HK-2 (cell line): ENCODE measurements at regions not wholly inside any gene's neighbourhood (a gene's known extent, or its start where the extent isn't known, plus 50 kb on each side); places are given as distances from the start of the nearest gene placed in this dataset.
"Not testable (repeated sequence)": the region's sequence is repeated elsewhere in the genome, so short reads cannot be mapped to it uniquely, and the experiment has no call there.

Experiments used
- DNase-seq: peaks from one replicate; pipeline ENCODE4 v3.0.0-alpha.2; 2018; ENCODE audit not compliant: unreplicated experiment

DNA sequence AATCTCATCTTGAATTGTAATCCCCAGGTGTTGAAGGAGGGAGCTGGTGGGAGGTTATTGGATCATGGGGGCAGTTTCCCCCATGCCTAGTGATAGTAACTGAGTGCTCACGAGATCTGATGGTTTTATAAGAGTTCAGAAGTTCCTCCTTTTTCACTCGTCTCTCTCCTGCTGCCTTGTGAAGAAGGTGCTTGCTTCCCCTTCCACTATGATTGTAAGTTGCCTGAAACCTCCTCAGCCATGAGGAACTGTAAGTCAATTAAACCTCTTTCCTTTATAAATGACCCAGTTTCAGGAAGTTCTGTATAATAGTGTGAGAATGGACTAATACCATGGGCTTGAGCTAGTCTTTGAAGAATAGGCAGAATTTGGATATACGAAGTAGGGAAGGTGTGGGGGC is 113.9 kb downstream of the RIN2 start:
- no peak for DNase-seq

DNA sequence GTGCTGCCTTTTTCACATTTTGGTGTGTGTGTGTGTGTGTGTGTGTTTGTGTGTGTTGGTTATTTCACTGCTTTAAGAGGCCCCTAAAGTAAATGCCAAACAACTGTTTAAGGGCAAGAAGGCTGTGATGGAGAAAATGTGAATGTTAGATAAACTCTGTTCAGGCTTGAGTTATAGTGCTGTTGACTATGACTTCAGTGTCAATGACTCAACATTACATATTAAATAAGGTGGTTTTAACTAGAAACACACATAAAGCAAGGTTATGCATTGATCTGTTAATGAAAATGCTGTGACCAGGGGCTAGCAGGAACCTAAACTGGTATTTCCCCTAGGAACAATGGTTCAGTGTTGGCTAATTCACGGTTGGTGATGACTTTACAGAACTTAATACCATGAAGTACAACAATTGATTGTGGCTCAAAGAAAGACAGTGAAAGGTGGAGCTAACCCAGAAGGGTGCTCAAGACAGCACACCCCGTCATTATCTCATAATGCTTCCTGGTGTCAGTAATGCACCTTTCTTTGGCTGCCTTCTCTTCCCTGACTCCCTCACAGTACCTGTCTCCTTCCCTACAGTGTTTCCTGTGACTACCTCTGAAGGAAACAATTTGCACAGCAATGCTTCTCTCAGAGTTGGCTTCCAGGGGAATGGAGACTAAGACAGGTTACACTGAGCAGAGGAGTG is 116.1 kb downstream of the RIN2 start:
- DNase-seq, result no peak

DNA sequence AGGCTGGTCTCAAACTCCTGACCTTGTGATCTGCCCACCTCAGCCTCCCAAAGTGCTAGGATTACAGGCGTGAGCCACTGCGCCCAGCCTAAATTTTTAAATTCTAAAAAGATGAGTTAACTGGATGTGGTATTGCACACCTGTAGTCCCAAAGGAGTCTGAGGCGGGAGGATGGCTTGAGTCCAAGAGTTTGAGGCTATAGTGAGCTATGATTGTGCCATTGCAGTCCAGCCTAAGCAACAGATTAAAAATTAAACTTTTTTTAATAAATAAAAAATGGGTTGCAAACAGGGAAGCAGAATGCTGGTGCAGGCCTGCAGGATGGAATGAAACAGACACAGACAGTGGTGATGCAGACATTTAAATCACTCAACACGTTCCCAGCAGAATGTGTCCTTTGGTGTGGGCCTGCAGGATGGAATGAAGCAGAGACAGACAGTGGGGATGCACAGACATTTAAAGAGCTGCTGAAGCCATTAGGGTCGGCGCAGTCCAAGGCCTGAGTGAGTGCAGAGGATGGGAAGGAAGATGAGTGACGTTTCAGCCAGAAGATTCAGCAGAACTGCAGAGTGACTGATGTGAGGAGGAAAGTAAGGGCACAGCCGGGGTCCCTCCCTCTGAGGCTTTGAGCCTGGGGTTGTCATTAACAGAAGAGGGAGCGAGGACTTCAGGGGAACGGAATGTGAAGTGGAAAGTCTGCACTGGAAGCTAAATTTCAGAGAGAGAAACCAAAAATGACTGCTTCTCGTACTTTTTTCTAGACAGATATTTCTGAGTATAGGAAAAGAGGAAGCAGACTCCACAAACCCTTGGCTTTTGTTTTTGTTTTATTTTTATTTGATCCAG is 117.5 kb downstream of the RIN2 start:
- no peak for DNase-seq

DNA sequence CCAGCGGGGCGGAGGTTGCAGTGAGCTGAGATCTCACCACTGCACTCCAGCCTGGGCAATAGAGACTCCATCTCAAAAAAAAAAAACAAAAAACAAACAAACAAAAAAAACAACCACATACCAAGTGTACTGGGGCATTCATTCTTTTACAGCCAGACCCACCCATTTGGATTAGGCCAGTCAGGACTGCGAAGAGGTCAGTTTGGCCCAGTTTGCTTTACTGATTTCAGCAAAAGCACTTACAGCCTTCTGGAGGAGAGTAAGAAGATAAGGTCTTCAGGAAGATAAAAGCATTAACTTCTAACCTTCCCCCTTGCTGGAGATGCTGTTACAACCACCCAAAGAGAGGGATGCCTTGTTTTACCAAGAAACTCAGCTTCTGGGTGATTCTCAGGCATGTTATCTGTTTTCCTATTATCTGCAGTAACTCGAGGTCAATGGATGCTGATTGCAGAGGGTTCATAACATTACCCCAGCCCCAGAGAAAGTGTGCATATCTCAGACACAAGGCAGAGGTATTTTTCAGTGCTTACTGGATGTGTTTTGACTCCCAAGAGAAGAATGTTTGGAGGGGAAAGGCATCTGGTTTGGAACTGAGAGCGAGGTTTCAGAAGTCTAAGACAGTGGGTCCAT is 118.9 kb downstream of the RIN2 start:
- DNase-seq, result no peak

DNA sequence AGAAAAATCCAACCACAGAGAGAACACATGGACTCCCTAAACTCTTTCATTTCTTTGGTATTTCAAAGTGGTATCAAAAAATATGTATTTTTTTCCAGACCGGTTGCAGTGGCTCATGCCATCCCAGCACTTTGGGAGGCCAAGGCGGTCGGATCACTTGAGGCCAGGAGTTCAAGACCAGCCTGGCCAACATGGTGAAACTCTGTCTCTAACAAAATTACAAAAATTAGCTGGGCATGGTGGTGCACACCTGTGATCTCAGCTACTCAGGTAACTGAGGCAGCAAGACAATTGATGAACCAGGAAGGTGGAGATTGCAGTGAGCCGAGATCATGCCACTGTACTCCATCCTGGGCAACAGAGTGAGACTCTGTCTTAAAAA is 121.8 kb downstream of the RIN2 start:
- not testable (repeated sequence) for DNase-seq

DNA sequence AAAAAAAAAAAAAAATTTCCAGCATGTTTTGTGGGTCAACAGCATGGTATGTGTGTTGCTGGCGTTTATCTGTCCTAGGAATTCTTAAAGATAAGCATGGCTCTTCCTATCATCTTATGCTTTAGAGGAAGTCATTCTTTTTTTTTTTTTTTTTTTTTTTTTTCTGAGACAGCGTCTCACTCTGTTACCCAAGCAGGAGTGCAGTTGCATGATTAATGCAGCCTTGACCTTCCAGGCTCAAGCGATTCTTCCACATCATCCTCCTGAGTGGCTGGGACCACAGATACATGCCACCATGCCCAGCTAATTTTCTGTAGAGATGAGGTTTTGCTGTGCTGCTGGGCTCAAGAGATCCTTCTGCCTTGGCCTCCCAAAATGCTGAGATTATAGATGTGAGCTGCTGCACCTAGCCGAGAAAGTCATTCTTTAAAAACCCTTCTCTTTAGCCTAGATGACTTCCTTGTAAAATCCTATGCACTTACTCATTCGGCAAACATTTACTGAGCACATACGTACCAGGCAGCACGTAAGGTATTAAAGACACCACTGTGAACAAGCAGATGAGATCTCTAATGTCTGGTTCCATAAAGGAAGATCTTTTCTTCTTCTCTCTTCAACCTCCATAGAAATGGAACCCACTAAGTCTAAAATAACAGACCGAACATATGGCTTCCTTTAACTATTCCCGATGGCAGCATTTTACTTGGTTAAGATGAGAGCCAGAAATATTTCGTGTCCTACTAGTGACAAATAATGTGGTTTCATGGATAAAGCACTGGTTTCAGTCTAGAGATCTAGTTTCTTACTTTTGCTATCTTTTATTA is 122.4 kb downstream of the RIN2 start:
- DNase-seq, result peak; percentile 75

DNA sequence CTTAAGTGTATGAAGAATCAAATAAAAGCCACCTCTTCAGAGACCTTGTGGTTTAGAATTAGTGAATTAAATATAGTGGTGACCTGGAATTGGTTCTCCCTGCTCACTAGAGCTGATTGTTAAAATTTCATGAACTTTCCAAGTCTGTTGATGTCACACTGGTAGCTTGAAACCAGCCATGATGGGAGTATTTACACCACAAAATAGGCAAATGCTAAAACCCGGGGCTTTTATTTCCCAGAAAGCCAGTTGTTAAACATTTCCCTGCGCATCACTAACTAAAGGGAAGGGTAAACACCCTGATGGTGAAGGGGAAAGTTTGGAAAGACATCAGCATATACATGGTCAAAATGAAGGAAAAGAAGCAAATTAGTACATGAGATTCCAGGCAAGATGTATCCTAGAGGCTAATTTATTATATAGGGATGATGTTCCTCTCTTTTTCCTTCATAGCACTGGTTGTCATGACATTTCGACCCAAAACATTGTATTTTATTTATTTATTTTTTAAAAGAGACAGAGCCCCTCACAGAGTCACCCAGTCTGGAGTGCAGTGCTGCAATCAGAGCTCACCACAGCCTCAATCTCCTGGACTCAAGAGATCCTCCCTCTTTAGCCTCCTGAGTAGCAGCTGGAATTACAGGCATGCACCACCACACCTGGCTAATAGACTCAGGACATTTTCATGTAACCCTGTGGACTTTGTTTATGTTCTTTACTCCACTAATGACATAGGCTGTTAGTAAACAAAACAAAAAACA is 123.2 kb downstream of the RIN2 start:
- no peak for DNase-seq

DNA sequence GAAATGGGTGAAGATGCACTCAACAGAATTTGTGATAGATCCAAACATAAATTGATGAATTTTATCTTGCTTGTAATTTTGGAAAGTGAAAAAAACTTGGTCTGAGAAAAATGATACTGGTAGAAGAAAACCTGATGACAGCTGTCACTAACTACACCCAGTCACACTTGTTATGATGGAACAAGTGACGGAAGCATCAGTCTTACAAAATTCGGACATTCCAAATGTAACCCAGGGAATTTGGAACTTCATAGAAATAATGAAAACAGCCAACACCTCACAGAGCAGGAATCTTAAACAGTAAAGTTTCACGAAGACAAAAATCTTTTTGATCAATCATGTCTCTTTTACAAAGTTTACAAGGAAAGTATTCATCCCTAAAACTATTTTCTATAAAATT is 123.9 kb downstream of the RIN2 start:
- DNase-seq, result no peak

- DNase-seq, result no peak
Observed at GRCh38 chr20:19882446-19882845, 124.4 kb downstream of the RIN2 start.

DNA sequence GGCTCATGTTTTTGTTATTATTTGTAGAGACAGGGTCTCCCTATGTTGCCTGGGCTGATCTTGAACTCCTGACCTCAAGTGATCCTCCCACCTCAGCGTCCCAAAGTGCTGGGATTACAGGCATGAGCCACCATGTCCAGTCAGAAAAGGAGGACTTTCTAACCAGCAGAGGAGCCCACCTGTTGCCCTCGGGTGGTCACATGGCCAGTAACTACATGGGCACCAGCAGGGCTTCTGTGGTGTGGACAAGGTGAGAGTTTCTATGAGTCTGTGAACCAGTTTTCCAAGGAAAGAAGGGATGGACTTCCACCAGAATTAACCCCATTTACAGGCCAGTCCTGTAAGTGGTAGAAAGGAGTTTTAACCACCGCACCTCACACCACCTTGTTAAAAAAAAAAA is 125.4 kb downstream of the RIN2 start:
- DNase-seq, result no peak

DNA sequence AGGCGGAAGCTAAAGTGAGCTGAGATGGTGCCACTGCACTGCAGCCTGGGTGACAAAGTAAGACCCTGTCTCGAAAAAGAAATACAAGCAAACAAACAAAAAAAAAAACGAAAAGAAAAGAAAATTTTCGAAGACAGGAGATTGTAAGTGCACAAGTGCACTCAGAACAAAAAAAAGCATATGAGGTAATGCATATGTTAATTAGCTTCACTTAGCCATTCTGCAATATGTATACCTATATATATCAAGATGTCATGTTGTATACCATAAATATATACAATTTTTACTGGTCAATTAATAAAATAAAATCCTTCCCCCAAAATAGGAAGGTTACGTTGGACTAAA is 127.5 kb downstream of the RIN2 start:
- no peak for DNase-seq

GRCh38 chr20:19885939-19886660 is 128.0 kb downstream of the RIN2 start:
- DNase-seq, result peak; percentile 58

DNA sequence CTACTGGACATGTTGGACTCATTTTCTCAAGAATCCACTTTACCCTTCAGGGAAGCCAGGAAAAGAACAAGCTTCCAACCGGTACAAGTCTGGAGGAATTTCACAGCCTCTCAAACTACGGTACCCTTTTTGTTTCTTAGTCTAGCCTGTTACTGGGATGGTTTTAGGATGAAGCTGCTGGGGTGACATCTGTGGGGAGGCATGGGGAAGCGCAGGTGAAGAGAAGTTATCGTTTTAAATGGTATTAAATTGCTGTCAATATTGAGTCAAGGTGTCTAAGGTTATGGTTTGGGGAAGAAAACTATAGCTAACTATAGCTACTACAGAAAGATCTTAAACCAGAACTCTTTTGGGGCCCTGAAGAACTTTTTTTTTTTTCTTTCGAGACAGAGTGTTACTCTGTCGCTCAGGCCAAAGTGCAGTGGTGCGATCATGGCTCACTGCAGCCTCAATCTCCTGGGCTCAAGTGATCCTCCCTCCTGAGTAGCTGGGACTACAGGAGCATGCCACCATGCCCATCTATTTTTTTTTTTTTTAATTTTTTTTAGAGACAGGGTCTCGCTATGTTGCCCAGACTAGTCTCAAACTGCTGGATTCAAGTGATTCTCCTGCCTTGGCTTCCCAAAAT is 128.7 kb downstream of the RIN2 start:
- DNase-seq, result no peak

- no peak for DNase-seq
Observed at GRCh38 chr20:19887556-19888268, 129.4 kb upstream of the NAA20 start.

DNA sequence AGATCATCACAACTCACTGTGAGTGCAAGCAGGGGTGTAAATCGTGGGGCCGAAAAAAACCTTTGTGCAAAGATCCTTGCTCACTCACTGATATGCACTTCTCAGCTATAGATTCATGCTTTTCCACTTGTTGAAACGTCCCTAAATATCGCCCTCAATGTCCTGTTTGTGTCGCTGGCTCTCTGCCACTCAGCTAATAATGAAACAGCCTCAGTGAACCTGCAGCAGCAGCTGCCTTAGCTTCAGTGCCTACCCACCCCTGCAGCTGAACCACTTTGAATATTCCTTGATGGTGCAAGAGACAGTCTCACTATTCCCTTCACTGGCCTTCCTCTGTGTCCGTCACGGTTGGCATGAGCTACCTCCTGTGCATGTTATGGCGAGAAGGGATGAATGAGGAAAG is 128.9 kb upstream of the NAA20 start:
- DNase-seq, result no peak

DNA sequence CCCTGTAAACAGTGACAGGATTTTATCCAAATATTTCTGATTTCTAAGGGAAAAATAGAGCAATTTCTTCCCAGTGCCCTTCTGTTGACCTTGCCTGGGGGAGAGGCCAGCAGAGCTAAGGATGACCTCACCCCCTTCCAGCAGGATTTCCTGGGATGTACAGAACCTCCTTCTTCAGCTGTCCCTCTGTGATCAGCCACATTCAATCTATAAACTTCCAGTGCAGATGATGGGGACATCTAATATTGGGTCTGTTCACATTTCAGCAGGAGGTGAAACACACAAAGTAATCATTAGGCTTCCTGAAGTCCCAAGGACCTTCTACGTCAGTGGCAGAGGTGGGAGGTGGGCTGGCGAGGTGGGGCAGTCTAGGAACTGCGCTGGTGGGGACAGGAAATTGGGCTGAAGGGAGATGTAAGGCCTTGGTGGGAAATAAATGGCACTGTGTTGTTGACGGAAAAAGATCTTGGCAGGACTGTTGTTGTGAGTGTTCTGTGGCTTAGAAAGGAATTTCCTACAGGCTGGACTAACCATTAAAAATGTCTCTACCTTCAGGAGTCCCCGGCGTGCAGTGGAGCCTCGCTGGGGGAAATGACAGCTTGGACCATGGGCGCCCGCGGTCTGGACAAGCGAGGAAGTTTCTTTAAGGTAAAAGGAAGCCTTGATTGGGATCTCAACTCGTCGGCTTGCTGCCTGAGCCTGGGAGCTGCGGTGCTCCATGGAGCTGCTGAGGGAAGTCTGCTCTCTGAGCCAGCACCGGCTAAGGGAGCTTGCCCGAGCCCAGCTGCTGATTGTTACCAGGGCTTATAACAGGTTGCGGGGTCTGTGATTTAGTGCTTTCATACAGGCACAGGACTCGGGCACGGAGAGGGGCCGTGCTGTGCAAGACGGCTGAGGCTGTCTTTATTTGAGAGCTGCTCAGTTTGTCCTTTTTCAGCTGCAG is 127.9 kb upstream of the NAA20 start:
- peak; percentile 36 for DNase-seq

GRCh38 chr20:19890445-19891051 is 126.6 kb upstream of the NAA20 start:
- no peak for DNase-seq

- DNase-seq, result no peak
Observed at GRCh38 chr20:19893356-19893755, 123.8 kb upstream of the NAA20 start.
